K562 (cell line): ENCODE measurements at regions not wholly inside any gene's neighbourhood (a gene's known extent, or its start where the extent isn't known, plus 50 kb on each side); places are given as distances from the start of the nearest gene placed in this dataset.

ENCODE experiments used
- EP300 ChIP-seq: IDR thresholded peaks from 2 replicates; pipeline ENCODE4 v1.6.1; 2012; ENCODE audit warnings: low read length, improper control_type of control experiment
- EZH2 ChIP-seq: IDR thresholded peaks from 2 replicates; pipeline ENCODE4 v1.6.1; 2012; ENCODE audit warnings: low read depth, mild to moderate bottlenecking, inconsistent platforms, low read length, borderline replicate concordance
- FOXK2 ChIP-seq, 2 experiments: fragments of 450-650 bp; IDR thresholded peaks in 1 of 2; conservative IDR thresholded peaks in 1 of 2; 2 replicates each; pipeline ENCODE4 v1.6.1; 2016; ENCODE audit warnings: low read depth in 2 of 2, mild to moderate bottlenecking in 1 of 2
- HNRNPL ChIP-seq: fragments of 200-400 bp; formaldehyde crosslinking; IDR thresholded peaks from 2 replicates; pipeline ENCODE4 v1.6.1; 2017; ENCODE audit warnings: low read depth, mild to moderate bottlenecking, low read length
- JUN ChIP-seq, 2 experiments: sonication (generic) in 1 of 2; formaldehyde crosslinking in 1 of 2; IDR thresholded peaks; 2 replicates each; pipeline versions ENCODE4 v1.6.1 to v1.8.0; 2012 to 2022; ENCODE audit warnings: borderline replicate concordance in 2 of 2, mild to moderate bottlenecking in 2 of 2, improper control_type of control experiment in 1 of 2, low read depth in 1 of 2, low read length in 1 of 2, missing genetic modification reagents in 1 of 2
- OTX1 ChIP-seq: fragments of 450-650 bp; formaldehyde crosslinking; IDR thresholded peaks from 2 replicates; pipeline ENCODE4 v1.4.0; 2022; ENCODE audit warnings: mild to moderate bottlenecking
- POLR2A ChIP-seq: fragments of 450-650 bp; conservative IDR thresholded peaks from 2 replicates; pipeline ENCODE4 v1.6.1; 2016
- TRIM24 ChIP-seq, 2 experiments: fragments of 450-650 bp; IDR thresholded peaks; 2 replicates each; pipeline ENCODE4 v1.6.1; 2016
- TF ChIP-seq, protein P1 (sequence below), 3 experiments: IDR thresholded peaks in 2 of 3; conservative IDR thresholded peaks in 1 of 3; 2 replicates each; pipeline ENCODE4 v1.5.1; 2011 to 2012; ENCODE audit warnings: low read length in 3 of 3, mild to moderate bottlenecking in 3 of 3, control low read depth in 2 of 3, improper control_type of control experiment in 1 of 3, inconsistent platforms in 1 of 3, low read depth in 1 of 3, mixed read lengths in 1 of 3, moderate library complexity in 1 of 3; ENCODE audit not compliant: insufficient read depth in 2 of 3
- TF ChIP-seq, protein P2 (sequence below): fragments of 450-650 bp; formaldehyde crosslinking; IDR thresholded peaks from 2 replicates; pipeline ENCODE4 v1.4.0; 2020; ENCODE audit warnings: mild to moderate bottlenecking, mixed read lengths
- TF ChIP-seq, protein P3 (sequence below): IDR thresholded peaks from 2 replicates; pipeline ENCODE4 v1.6.1; 2014; ENCODE audit warnings: antibody characterized with exemption

DNA sequence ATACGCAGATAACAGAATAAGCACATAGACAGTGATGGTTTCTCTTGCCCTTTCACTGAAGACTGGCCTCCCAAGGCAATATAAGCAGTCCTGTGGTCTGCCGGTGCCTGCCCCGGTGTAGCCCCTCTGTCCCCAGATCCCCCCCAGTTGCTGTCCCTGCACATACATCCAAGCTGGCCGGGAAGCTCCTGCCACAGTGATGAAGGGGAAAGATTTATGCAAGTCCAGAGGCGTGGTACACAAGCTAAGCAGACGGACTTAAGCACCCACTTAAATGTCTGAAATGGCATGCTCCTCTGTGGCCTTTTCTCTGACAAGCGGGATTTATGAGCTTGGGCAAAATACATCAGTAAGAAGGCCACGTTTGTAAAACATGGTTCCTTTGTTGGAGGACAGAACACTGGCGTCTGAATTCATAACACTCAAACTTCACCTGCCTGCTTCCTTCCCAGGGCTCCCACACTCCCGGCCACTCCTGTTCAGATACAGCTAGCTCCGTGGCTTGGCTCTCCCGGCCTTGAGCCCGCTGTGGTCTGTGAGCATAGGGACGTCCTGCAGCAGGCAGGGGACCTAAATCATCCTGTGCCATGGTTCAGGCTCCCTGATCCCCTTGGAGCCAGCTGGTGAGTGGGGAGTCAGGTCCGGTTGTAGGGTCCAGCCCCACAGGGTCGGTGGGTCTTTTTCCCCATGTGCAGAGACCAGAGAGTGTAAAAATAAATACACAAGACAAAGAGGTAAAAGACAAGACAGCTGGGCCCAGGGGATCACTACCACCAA lies 61.7 kb upstream of the PPP2R2D start:
- TF ChIP-seq EP300, result no peak
- no peak for TF ChIP-seq FOXK2 (conservative IDR thresholded peaks at IDR 0.05 in 1 of 2, IDR thresholded peaks at IDR 0.05 in 1 of 2; ENCODE audit: low read depth in 2 of 2)
- TF ChIP-seq, protein P1, sequence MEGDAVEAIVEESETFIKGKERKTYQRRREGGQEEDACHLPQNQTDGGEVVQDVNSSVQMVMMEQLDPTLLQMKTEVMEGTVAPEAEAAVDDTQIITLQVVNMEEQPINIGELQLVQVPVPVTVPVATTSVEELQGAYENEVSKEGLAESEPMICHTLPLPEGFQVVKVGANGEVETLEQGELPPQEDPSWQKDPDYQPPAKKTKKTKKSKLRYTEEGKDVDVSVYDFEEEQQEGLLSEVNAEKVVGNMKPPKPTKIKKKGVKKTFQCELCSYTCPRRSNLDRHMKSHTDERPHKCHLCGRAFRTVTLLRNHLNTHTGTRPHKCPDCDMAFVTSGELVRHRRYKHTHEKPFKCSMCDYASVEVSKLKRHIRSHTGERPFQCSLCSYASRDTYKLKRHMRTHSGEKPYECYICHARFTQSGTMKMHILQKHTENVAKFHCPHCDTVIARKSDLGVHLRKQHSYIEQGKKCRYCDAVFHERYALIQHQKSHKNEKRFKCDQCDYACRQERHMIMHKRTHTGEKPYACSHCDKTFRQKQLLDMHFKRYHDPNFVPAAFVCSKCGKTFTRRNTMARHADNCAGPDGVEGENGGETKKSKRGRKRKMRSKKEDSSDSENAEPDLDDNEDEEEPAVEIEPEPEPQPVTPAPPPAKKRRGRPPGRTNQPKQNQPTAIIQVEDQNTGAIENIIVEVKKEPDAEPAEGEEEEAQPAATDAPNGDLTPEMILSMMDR (IDR thresholded peaks at IDR 0.05 in 2 of 3, conservative IDR thresholded peaks at IDR 0.05 in 1 of 3; ENCODE audit: insufficient read depth in 2 of 3, low read depth in 1 of 3, low read length in 3 of 3), result no peak
- no peak for TF ChIP-seq EZH2
- TF ChIP-seq POLR2A, result no peak
- TF ChIP-seq HNRNPL, result no peak
- TF ChIP-seq JUN (IDR thresholded peaks at IDR 0.05; ENCODE audit: borderline replicate concordance, low read depth, low read length), result no peak
- TF ChIP-seq JUN (CRISPR knock-in tag; IDR thresholded peaks at IDR 0.05; ENCODE audit: borderline replicate concordance), result no peak
- TF ChIP-seq, protein P2, sequence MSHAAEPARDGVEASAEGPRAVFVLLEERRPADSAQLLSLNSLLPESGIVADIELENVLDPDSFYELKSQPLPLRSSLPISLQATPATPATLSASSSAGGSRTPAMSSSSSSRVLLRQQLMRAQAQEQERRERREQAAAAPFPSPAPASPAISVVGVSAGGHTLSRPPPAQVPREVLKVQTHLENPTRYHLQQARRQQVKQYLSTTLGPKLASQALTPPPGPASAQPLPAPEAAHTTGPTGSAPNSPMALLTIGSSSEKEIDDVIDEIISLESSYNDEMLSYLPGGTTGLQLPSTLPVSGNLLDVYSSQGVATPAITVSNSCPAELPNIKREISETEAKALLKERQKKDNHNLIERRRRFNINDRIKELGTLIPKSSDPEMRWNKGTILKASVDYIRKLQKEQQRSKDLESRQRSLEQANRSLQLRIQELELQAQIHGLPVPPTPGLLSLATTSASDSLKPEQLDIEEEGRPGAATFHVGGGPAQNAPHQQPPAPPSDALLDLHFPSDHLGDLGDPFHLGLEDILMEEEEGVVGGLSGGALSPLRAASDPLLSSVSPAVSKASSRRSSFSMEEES, result no peak
- TF ChIP-seq OTX1, result no peak
- TF ChIP-seq, protein P3, sequence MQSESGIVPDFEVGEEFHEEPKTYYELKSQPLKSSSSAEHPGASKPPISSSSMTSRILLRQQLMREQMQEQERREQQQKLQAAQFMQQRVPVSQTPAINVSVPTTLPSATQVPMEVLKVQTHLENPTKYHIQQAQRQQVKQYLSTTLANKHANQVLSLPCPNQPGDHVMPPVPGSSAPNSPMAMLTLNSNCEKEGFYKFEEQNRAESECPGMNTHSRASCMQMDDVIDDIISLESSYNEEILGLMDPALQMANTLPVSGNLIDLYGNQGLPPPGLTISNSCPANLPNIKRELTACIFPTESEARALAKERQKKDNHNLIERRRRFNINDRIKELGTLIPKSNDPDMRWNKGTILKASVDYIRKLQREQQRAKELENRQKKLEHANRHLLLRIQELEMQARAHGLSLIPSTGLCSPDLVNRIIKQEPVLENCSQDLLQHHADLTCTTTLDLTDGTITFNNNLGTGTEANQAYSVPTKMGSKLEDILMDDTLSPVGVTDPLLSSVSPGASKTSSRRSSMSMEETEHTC, result no peak
- no peak for TF ChIP-seq TRIM24 (IDR thresholded peaks at IDR 0.05)
